GM12878 (cell line): ENCODE measurements at regions not wholly inside any gene's neighbourhood (a gene's known extent, or its start where the extent isn't known, plus 50 kb on each side); places are given as distances from the start of the nearest gene placed in this dataset.

Experiments used
- ATAC-seq: fragments of 200-7000 bp; cut with Tn5 transposase; 3 replicates; pipeline ENCODE4 v1.9.1; 2020; ENCODE audit warnings: mild to moderate bottlenecking, moderate library complexity
- BruUV-seq: library from RNA; stranded (reverse); fragments of 400-500 nt; replicated peaks from 2 replicates; lab custom pipeline; 2021; lab: Mats Ljungman, UMichigan
- CTCF ChIA-PET: fragments of 300-600 bp; sonication (Branson Sonifier 250); formaldehyde crosslinking; extraction: SDS; loops from one replicate; lab custom pipeline; 2021; ENCODE audit warnings: inconsistent platforms; lab: Yijun Ruan, JAX
- POLR2A ChIA-PET: fragments of 350-600 bp; formaldehyde crosslinking; extraction: SDS; loops from one replicate; lab custom pipeline; 2021; ENCODE audit warnings: inconsistent platforms; lab: Charles Lee
- RAD21 ChIA-PET: fragments of 300-600 bp; sonication (Branson Sonifier 250); formaldehyde crosslinking; loops from one replicate; lab custom pipeline; 2023; ENCODE audit warnings: antibody characterized with exemption; ENCODE audit not compliant: unreplicated experiment; lab: Charles Lee
- SMC1A ChIA-PET: fragments of 300-600 bp; sonication (Branson Sonifier 250); formaldehyde crosslinking; loops from one replicate; lab custom pipeline; 2023; ENCODE audit not compliant: unreplicated experiment, uncharacterized antibody; lab: Charles Lee
- DNase-seq: peaks from one replicate; pipeline ENCODE4 v3.0.0-alpha.2; 2011; ENCODE audit warnings: low read depth, low spot score
- FAIRE-seq: peaks from 3 replicates; lab custom pipeline; 2011; peaks lifted over from hg19 to GRCh38; lab: Jason Lieb, UNC
- H2AFZ ChIP-seq: 2 replicates; pipeline ENCODE4 v1.6.0; 2011; ENCODE audit warnings: low read depth, low read length, control low read depth; ENCODE audit not compliant: control insufficient read depth
- H3K27ac ChIP-seq: 2 replicates; pipeline ENCODE4 v1.5.1; 2011; ENCODE audit warnings: control low read depth; ENCODE audit not compliant: control insufficient read depth, insufficient read depth
- H3K27me3 ChIP-seq, 2 experiments: replicated peaks in 1 of 2; 2 replicates each; pipeline versions ENCODE4 v1.6.0 to v1.6.1; 2011; ENCODE audit warnings: low read length in 1 of 2; ENCODE audit not compliant: control insufficient read depth in 2 of 2, insufficient read depth in 2 of 2
- H3K36me3 ChIP-seq, 2 experiments: 2 replicates each; pipeline ENCODE4 v1.5.1; 2011; ENCODE audit warnings: low read length in 1 of 2; ENCODE audit not compliant: control insufficient read depth in 2 of 2, insufficient read depth in 2 of 2
- H3K4me1 ChIP-seq: 2 replicates; pipeline ENCODE4 v1.6.1; 2011; ENCODE audit warnings: mild to moderate bottlenecking, low read length, moderate library complexity, mixed read lengths; ENCODE audit not compliant: control insufficient read depth, insufficient read depth
- H3K4me2 ChIP-seq: 2 replicates; pipeline ENCODE4 v1.6.0; 2011; ENCODE audit warnings: control low read depth; ENCODE audit not compliant: control insufficient read depth, insufficient read depth
- H3K4me3 ChIP-seq: fragments of 200-600 bp; sonication (generic); 2 replicates; pipeline ENCODE4 v1.5.1; 2016
- H3K79me2 ChIP-seq: 2 replicates; pipeline ENCODE4 v1.6.0; 2011; ENCODE audit warnings: low read length; ENCODE audit not compliant: control insufficient read depth, insufficient read depth
- H3K9ac ChIP-seq: 2 replicates; pipeline ENCODE4 v1.8.0; 2011; ENCODE audit warnings: low read length, control low read depth, mixed read lengths; ENCODE audit not compliant: control insufficient read depth, insufficient read depth
- H3K9me3 ChIP-seq: replicated peaks from 3 replicates; pipeline ENCODE4 v1.5.1; 2011; ENCODE audit warnings: mild to moderate bottlenecking, low read length; ENCODE audit not compliant: control insufficient read depth, insufficient read depth
- H4K20me1 ChIP-seq: 2 replicates; pipeline ENCODE4 v1.6.0; 2011; ENCODE audit not compliant: control insufficient read depth, insufficient read depth
- BRCA1 ChIP-seq: IDR thresholded peaks from 2 replicates; pipeline ENCODE4 v1.6.1; 2011; ENCODE audit warnings: low read depth, low read length, improper control_type of control experiment
- DPF2 ChIP-seq: fragments of 450-650 bp; IDR thresholded peaks from 2 replicates; pipeline ENCODE4 v1.6.1; 2017; ENCODE audit warnings: mild to moderate bottlenecking
- EZH2 ChIP-seq: IDR thresholded peaks from 2 replicates; pipeline ENCODE4 v1.6.1; 2012; ENCODE audit warnings: low read depth, mild to moderate bottlenecking, control low read depth, inconsistent platforms, low read length, borderline replicate concordance; ENCODE audit not compliant: control insufficient read depth
- IKZF2 ChIP-seq, 2 experiments: fragments of 450-650 bp; IDR thresholded peaks; 2 replicates each; pipeline ENCODE4 v1.6.1; 2017; ENCODE audit warnings: mild to moderate bottlenecking in 2 of 2, moderate library complexity in 2 of 2
- IRF4 ChIP-seq: IDR thresholded peaks from 2 replicates; pipeline ENCODE4 v1.6.1; 2011; ENCODE audit warnings: low read depth, low read length
- IRF5 ChIP-seq: fragments of 450-650 bp; IDR thresholded peaks from 2 replicates; pipeline ENCODE4 v1.6.1; 2017; ENCODE audit warnings: borderline replicate concordance
- JUND ChIP-seq: IDR thresholded peaks from 2 replicates; pipeline ENCODE4 v1.6.1; 2012; ENCODE audit warnings: low read depth, mild to moderate bottlenecking, low read length, improper control_type of control experiment, moderate library complexity
- MEF2A ChIP-seq: IDR thresholded peaks from 2 replicates; pipeline ENCODE4 v1.6.1; 2011; ENCODE audit warnings: low read depth, mild to moderate bottlenecking, low read length, moderate library complexity; ENCODE audit not compliant: insufficient read depth
- NFIC ChIP-seq: IDR thresholded peaks from 2 replicates; pipeline ENCODE4 v1.6.1; 2012; ENCODE audit warnings: low read depth, mild to moderate bottlenecking, inconsistent platforms, low read length, moderate library complexity
- NKRF ChIP-seq: fragments of 450-650 bp; conservative IDR thresholded peaks from 2 replicates; pipeline ENCODE4 v1.6.1; 2017; ENCODE audit warnings: mild to moderate bottlenecking, moderate library complexity
- WRNIP1 ChIP-seq: IDR thresholded peaks from 2 replicates; pipeline ENCODE4 v1.6.1; 2011; ENCODE audit warnings: low read depth, low read length, improper control_type of control experiment, borderline replicate concordance
- ZBTB40 ChIP-seq: fragments of 450-650 bp; IDR thresholded peaks from 2 replicates; pipeline ENCODE4 v1.6.1; 2016; ENCODE audit warnings: mild to moderate bottlenecking, moderate library complexity, borderline replicate concordance
- ZNF217 ChIP-seq: fragments of 450-650 bp; IDR thresholded peaks from 2 replicates; pipeline ENCODE4 v1.6.1; 2017; ENCODE audit warnings: antibody characterized with exemption, mild to moderate bottlenecking
- ZSCAN29 ChIP-seq: fragments of 450-650 bp; IDR thresholded peaks from 2 replicates; pipeline ENCODE4 v1.6.1; 2017; ENCODE audit warnings: mild to moderate bottlenecking, moderate library complexity
- WGBS: methylation state at CpG from one replicate; pipeline ENCODE4 v1.1.6; 2016; ENCODE audit warnings: low lambda C conversion rate; ENCODE audit not compliant: insufficient replicate concordance, insufficient coverage; ENCODE audit errors: missing lambda C conversion rate; 5-methylcytosine and 5-hydroxymethylcytosine counted together
- in situ Hi-C: fragments of 300-500 bp; cut with MboI; formaldehyde crosslinking; loops from 9 replicates; pipeline ENCODE4 v1.14.3; 2018; ENCODE audit warnings: mixed read lengths
- intact Hi-C: fragments of 100-400 bp; cut with micrococcal nuclease; formaldehyde crosslinking; loops from one replicate; pipeline ENCODE4 v1.14.2; 2022; ENCODE audit not compliant: unreplicated experiment
- TF ChIP-seq, protein P1 (sequence below): fragments of 450-650 bp; IDR thresholded peaks from 2 replicates; pipeline ENCODE4 v1.6.1; 2017; ENCODE audit warnings: low read depth, mild to moderate bottlenecking, moderate library complexity

GRCh38 chr13:22198001-22198400, 527.1 kb downstream of the FGF9 start:
- no peak for FAIRE-seq
- SMC1A ChIA-PET, result interaction anchor here (1.1 to 1.2 kb wide), 2 partner anchors 36 to 285 kb away, joined by 3 read pairs; no protein-coding TSS in a partner anchor
- WGBS, result 5% methylated on average over 4 of the region's 4 CpGs

More at GRCh38 chr13:22198001-22198400, 527.1 kb downstream of the FGF9 start:
- TF ChIP-seq ZBTB40, result no peak
- no peak for TF ChIP-seq BRCA1
- no peak for TF ChIP-seq DPF2
- no peak for TF ChIP-seq WRNIP1
- no peak for TF ChIP-seq NKRF
- TF ChIP-seq ZNF217, result no peak
- TF ChIP-seq NFIC, result no peak
- no peak for TF ChIP-seq IRF5
- no peak for TF ChIP-seq ZSCAN29
- TF ChIP-seq, protein P1, sequence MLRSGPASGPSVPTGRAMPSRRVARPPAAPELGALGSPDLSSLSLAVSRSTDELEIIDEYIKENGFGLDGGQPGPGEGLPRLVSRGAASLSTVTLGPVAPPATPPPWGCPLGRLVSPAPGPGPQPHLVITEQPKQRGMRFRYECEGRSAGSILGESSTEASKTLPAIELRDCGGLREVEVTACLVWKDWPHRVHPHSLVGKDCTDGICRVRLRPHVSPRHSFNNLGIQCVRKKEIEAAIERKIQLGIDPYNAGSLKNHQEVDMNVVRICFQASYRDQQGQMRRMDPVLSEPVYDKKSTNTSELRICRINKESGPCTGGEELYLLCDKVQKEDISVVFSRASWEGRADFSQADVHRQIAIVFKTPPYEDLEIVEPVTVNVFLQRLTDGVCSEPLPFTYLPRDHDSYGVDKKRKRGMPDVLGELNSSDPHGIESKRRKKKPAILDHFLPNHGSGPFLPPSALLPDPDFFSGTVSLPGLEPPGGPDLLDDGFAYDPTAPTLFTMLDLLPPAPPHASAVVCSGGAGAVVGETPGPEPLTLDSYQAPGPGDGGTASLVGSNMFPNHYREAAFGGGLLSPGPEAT, result no peak
- no peak for TF ChIP-seq EZH2
- TF ChIP-seq IKZF2 (IDR thresholded peaks at IDR 0.05), result no peak
- TF ChIP-seq IRF4, result no peak
- TF ChIP-seq JUND, result no peak
- TF ChIP-seq MEF2A, result no peak
- no peak overlapping the region for H3K4me3 ChIP-seq
- CTCF ChIA-PET, result no interaction called here
- H2AFZ ChIP-seq, result no peak overlapping the region
- BruUV-seq, result no TSS peak
- no peaks in the 10 kb centered on the region for H3K4me1 ChIP-seq
- intact Hi-C loops, result no loop called here
- in situ Hi-C loops, result no loop called here
- no peak overlapping the region for H3K27ac ChIP-seq
- H3K79me2 ChIP-seq, result no peaks in the 10 kb centered on the region
- H3K4me2 ChIP-seq, result no peak overlapping the region
- H3K9me3 ChIP-seq, result no peaks in the 10 kb centered on the region
- H3K36me3 ChIP-seq, result no peaks in the 10 kb centered on the region
- POLR2A ChIA-PET, result no interaction called here
- no peaks in the 10 kb centered on the region for H4K20me1 ChIP-seq
- DNase-seq (no peak), ATAC-seq (no peak)
- H3K9ac ChIP-seq, result no peak overlapping the region
- no peaks in the 10 kb centered on the region for H3K27me3 ChIP-seq
- RAD21 ChIA-PET, result no interaction called here
